ENCODE measurements at regions not wholly inside any gene's neighbourhood (a gene's known extent, or its start where the extent isn't known, plus 50 kb on each side); places are given as distances from the start of the nearest gene placed in this dataset.

DNA sequence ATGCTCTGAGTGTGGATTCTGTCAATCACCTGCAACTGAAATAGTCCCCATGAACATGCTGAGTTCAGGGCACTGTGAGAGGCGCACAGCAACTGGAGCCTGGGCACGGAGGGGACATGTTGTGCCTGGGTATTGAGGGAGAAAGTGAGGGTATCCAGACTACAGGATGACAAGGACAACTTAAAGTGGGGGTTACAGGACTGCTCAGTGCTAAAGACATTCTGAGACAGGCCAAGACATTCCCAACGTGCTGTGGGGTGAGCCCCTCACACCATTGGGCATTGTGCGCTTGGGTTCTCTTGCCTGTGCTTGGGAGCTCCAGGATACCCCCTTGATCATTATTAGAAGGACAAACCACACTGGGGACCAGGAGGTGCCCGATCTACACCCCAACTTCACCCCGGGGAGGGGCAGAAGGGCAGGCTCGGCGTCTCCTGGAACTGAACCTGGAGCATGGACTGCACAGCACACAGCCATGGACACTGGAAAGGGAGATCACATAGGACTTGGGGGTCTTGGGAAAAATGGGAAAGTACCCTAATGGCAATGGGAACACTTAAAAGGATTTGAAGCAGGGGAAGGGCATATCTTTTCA lies 72.5 kb upstream of the HDAC4 start:
- DNase-seq, result no peak

DNA sequence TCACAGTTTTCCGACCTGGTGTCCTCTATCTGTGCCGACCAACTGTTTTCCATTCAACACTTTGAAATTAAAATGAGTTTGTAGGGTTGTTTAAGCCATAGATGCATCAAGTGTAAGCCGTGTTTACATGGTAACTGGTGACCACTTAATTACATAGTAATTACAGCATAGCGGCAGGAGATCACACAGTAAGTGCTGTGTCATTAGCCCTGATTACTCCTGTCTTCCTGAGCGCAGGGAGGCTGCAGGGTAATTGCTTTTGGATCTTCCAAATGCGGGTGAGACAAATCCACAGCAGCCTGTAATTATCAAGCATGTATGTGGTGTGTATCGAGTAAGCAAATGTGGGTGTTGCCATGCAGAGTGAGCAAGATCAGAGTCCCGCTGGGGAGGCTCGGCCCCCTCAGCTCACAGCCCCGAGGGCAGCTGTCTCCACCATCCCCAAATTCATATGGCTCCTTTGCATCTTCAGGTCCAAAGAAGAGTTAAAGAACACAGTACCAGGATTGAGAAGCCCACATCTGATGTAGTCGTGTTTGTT lies 71.5 kb upstream of the HDAC4 start:
- no peak for DNase-seq

DNA sequence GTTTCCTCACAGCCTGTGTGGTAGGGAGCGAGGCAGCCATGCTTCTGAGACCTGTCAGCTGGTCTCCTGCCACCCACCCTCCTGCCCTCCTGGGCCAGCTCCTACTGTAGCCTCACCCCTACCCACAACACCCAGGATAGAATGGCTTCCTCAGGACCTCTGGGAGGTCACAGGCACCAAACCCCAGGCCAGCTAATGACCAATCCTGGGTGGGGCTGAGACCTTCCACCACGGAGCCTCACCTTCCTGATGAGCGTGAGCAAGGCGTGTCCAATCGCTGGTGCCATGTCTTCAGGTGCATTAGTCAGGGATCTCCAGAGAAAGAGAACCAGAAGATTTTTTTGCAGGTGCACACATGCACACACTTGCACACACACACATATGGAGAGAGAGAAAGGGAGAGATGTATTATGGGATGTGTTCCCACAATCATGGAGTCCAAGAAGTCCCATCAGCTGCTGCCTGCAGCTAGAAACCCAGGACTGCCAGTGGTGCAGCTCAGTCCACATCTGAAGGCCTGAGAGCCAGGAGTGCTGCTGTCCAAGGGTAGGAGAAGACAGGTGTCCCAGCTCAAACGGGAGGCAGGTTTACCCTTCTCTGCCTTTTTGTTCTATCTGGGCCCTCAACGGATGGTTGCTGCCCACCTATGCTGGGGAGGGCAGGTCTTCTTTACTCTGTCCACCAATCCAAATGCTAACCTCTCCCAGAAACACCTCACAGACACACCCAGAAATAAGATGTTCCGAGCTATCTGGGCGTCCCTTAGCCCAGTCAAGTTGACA lies 70.4 kb upstream of the HDAC4 start:
- no peak for DNase-seq

DNA sequence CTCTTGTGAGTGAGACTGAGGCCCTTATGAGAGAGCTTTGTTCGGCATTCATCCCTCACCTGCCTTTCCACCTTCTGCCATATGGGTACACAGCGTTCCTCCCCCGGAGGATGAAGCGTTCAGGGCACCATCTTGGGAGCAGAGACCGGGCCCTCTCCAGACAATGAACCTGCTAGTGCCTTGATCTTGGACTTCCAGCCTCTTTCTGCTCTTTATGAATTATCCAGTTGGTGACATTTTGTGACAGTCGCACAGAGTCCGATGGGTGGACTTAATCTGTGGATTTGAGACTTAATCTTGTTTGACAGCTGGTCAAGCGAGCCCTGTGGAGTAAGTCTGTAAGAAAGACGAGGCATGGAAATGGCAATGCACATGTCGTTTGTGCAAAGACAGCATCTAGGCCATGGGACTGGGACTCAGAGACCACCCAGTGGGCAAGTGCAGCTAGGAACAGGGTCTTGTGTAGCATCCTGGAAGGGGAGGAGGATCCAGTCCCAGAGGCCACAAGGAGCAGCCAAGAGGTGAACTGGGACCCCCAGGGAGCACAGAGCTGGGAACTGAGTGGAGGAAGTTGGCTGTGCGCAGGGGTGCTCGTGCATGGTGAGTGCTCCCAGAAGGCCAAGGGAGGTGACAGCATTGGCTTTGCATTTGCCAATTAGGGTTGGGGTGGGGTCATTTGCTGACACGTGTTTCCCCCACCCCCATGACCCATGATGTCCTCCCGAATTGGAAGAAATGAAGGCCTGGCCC lies 69.5 kb upstream of the HDAC4 start:
- no peak for DNase-seq

DNA sequence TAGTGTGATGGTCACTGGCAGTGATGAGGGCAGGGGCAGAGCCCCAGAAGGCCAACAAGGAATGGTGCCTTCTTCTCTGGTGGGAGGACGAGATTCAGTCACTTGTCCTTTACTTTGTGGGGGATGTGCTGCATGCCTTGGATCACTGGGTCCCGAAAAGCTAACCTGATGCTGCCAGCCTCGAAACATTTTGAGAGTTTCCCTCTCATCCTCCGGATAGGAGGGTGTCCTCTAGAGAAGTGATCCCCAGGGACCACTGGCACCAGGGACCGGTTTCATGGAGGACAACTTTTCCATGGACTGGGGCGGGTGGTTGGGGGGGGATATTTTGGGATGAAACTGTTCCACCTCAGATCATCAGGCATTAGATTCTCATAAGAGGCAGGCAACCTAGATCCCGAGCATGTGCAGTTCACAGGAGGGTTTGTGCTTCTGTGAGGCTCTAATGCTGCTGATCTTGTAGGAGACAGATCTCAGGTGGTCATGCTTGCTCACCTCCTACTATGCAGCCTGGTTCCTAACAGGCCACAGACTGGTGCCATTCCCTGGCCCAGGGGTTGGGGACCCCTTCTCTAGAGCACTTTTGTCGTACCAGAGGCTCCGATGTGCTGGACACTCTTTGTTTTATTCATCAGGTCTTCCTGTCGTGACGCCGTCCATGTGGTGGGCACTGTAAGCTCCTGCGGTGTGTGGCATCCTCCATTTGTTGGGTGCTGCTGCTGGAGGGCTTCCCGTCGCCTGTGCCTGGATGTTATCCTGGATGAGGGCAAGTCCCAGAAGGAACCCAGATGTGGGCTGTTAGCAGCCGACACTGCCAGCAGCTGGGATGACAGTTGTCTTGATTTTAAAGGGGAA lies 68.5 kb upstream of the HDAC4 start:
- no peak for DNase-seq

DNA sequence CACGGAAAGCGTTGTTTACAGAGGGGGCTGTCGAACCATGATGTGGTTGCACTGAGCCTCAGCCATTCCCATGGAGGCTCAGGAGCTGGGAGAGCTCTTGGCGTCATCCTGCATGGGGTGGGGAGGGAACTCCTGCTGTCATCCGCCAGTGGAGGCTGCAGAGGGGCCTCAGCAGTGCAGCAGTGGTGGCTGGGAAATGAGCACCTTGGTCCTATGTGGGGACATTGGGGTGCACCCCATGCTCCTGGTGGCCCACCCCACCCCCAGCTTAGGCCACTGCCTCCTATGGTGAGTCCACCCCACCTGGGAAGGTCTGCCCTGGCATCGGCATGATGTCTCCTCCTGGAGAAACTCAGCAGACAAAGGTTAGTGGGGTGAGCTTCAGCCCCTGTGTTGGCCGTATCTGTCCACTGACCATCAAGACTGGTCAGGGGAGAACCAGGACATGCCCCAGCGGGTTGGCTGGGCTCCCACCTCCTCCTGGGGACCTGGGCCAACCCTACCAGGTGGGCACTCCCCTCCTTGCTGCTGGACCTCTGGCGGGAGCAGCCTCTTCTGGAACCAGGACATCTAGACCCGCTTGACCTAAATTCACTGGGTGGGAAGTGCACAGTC lies 67.8 kb upstream of the HDAC4 start:
- DNase-seq, result no peak

DNA sequence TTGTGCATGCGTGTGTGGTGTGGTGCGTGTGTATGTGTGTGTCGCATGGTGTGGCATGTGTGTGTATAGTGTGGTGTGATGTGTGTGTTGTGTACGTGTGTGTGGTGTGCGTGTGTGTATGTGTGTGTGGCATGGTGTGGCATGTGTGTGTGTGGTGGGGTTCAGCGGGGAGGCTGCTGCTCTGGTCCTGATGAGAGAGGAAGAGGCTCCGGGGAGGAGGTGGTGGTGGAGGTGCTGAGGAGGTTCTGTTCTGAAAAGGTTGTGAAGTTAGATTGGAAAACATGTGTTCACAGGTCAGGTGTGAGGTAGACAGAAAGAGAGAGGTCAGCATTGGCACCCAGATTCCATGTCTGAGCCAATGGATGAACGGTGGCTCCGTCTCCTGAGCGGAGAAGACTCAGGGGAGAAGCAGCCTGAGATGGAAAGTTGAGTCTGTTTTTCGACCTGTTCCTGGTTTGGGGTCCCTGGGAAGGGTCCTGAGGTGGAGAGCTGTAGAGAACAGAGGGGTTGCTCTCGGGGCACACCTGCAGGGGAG lies 67.2 kb upstream of the HDAC4 start:
- no peak for DNase-seq

DNA sequence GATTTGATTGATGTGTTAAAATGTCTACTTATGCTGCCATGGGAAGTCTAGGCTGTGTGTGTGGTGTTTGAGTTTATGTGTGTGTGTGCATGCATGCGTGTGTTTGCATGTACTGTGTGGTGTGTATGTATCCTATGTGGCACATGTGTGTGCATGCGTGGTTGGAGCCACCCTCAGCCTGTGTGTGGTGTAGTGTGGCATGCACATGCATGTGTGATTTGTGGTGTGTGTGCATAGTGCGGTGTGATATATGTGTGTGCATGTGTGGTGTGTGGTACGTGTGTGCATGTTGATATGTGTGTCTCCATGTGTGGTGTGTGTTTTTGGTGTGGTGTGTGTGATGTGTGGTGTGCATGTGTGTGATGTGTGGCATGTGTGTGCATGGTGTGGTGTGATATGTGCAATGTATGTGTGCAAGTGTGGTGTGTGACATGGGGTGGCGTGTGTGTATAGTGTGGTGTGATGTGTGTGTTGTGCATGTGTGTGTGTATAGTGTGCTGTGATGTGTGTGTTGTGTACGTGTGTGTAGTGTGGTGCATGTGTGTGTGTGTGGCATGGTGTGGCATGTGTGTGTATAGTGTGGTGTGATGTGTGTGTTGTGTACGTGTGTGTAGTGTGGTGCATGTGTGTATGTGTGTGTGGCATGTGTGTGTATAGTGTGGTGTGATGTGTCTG lies 66.6 kb upstream of the HDAC4 start:
- DNase-seq, result no peak

DNA sequence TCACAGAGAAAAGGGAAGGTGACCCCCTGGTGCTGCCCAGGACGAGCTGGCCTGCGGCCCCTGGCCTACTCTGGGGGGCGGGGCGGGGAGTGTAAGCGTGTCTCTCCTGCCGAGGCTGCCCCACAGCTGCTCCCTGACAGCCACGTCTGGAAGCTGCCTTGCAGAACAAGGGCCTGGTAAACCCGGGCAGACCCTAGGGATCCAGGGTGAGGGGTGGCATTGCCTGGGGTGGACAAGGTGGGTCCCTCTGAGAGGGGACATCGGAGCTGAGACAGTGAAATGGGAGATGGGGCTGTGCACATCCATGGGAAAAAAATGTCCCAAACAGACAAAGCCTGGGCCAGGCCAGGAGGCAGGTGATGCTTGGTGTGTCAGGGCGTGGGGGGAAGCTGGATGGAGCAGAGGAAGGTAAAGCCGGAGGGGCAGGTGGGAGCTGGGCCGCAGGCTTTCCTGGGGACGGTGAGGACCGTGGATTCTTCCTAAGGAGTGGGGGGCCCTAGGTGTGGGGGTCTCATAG lies 66.0 kb upstream of the HDAC4 start:
- no peak for DNase-seq

DNA sequence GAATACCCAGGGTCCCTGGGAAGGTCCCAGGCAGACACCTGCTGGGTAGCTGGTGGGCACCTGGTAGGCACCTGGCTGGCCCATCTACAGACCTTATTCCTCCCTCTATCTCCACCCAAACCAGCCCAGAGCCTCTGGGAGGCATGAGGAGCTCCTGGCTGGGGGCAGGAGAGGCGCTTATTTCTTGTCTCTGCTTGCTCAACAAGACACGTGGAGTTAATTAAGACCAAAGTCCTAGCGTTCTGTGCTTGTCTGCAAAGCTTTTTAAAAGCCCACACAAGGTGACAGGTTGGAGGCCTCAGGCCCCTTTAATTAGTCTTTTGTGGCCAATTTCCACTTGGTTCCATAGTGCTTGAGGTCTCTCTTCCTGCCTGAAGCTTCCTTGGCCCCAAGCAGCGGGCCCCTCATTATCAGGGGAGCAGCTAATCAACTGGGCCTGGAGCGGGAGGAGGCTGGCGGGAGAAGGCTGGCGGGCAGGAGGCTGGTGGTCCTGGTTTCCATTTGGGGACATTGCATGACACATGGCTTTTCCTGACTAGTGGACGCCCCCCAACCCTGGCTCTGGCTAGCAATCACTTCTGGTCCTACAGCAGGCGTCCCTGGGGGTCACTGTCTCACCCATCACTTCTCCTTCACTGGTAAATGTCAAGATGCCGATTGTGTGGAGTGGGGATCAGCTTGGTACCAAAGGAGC lies 65.4 kb upstream of the HDAC4 start:
- DNase-seq, result no peak

DNA sequence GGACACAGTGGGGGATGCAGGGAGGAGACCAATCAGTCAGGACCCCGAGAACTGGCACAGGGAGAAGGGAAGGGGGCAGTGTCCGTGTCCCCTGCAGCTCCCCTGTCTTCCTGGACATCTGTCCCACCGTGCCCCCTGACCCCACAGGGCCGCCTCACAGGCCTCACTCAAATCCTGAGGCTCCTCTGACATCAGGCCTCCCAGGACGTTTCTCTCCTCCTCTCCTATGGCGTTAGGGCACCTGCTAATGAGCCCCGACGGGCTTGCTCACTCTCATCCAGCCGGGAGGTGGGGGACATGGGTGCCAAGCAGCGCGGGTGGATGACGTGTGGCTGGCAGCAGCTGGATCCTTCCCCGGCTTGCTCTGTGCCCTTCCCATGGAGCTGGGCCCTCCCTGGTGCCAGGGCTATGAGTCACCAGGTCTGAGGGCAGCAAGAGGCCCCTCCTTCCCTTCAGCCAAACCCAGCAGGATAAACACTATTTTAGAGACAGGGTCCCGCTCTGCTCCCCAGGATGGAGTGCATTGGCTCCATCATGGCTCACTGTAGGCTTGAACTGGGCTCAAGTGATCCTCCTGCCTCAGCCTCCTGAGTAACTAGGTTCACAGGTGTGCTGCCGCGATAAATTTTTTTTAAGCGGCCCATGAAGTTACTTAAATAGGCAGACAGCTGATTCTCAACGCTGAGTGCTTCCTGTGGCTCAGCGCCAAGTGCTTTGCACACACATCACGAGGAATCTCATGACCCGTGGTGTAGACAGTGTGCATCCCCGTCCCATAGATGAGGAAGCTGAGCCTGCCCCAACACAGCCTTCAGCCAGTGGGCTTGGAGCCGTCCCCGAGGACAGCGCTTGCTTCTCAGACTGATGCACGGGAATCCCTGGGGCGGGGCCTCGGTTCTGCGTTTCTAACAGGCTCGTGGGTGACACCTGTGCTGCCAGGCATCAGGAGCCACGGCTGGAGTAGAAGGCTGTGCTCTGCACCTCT lies 64.5 kb upstream of the HDAC4 start:
- DNase-seq, result no peak

DNA sequence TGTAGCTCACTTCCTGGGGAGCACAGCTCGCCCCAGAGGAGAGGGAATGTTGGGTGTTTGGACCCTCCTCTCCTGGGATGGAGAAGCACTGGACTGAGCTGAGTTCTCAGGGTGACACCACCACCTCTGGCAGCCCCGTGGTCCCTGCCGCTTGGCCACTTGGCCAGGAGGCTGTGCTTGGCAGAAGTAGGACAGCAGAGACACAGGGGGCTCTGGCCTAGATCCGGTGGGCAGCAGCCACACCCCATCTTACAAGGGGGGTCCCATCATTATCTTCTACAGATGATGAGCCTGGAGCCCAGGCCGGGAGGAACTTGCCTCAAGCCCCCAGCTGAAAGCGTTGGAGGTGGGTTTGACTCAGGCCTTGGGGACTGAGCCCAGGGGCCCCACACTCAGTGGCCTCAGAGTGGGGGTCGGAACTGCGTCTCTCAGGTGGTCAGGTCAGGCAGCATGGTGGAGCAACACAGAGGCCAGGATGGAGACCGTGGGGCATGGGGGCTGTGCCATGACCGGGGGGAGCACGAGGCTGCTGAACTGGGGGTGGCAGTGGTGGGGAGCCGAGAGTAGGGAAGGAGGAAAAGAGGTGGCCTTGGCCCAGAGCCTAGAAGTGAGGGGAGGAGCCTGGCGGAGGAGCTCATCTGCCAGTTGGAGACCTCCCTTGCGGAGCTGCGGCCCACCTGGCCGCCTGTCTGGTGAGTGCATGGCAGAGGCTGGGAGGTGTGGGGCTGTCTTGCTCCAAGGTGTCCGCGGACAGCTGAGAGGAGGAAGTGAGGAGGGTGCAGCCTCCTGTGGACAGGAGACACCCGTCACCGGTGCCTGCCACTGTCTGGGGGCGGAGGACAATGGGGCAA lies 63.6 kb upstream of the HDAC4 start:
- no peak for DNase-seq

DNA sequence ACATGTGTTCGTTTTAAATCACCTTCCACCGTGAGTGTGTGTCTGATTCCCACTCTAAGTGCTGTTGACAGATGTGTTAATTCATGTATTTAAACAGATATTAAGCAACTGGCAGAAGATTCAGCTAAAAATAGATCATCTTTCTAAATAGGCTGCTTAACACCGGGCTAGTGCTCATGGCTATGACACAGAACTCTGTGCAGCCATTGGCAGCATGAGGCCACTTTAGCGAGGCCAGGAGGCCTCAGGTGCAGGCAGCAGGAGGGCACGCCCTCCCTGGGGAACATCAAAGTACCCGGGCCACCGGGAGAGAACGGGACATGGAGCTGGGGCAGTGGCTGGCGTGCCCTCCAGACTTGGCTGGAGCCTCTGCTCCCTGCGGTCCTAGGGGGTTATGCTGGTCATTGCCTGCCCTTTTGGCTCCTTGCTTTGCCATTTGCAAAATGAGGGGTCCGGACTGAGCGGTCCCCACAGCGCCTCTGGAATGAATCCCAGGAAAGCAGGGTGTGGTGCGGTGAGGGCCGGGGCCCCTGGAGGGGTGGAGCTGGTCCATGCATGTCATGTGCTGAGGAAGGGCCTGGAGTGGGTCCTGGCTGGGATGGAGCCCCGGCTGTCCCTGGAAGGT lies 62.8 kb upstream of the HDAC4 start:
- DNase-seq, result peak; percentile 30

DNA sequence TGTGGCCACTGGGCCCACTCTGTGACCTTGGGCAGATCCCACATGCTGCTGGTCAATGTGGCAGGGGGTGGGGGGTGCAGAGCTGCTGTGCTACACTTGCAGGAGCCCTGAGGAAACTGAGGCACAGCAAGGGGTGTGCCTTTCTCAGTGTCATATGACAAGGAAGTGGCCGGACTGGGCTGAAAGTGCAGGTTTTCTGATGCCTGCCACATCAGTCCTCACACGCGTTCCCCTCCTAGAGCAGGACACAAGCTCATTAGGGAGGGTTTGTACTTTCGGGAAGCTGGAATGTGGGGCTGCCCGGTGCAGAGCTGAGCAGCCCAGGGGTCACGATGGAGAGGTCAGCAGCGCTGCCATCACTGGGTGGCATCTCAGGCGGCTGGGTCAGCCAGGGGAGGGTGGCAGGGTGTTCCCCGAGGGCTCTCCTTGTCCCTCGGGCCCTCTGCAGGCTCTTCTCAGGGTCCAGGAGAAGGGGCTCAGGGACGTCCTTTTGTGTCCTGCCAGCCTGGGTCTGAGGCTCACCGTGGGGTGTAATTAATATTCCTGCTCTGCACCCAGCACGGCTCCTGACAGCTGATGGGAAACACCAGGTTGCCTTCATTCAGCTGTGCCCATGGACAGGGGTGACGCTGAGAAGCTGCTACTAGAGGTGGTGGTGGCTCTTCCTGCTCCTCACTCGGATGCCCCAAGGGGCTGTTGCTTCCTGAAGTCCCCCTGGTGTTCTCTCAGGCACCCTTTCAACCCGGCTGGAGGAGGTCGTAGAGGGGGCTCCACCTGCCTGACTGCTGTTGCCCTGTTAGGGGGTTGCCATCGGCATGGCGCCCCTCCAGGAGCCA lies 62.1 kb upstream of the HDAC4 start:
- DNase-seq, result no peak

DNA sequence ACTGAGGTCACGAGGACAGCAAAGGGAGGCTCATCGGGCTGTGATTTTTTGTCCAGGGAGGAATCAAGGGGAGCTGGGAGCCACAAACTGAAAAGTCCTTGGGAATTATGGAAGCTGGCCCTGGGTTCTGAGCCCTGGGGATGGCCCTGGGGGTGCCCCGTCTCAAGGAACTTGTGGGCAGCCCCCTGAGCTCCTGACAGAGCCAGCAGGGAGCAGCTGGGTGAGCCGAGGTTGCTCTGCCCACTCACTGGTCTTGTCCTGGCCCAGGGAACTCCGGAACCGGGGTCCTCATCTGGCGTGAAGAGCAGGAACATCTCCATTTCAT lies 61.3 kb upstream of the HDAC4 start:
- DNase-seq, result no peak

DNA sequence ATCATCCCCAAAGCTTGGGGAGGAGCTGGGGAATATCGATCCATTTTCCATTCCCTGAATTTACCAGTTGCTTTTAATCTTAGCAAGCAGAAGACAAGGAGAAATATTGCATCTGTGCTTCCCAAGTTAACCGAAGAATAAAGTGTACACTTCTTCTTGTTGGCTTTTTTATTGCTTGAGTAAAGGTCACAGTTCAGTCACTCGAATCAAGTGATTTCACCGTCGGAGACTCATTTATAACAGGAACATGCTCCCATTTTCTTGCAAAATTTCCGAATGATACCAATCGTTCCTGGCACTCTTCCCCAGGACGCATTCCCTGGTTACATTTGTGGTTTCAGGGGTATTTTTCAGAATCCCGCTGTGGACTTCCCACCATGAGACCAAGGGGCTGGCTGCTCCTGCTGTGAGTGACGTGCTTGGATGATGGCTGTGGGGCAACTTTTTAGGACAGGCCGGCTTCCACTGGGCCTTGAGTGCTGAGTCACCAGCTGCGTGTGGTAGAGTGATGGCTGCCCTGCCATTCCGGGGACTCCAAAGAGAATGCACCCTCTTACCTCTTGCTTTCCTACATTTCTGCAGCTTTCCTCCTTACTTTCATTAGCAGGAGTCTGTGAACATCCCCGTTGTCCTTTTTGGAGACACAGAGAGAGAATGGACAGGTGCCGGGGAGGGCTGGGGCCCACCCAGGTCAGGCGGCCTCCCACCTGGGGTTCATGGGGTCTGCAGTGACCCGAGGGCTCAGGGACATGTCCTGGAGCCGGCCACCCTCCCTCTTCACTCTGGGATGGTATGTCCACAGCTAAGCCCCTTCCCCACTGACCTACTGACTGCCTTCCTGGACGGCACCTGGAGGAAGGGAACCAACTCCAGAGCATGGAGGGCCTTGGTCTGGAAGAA lies 60.7 kb upstream of the HDAC4 start:
- no peak for DNase-seq
